22Rv1 (cell line): ENCODE measurements at regions not wholly inside any gene's neighbourhood (a gene's known extent, or its start where the extent isn't known, plus 50 kb on each side); places are given as distances from the start of the nearest gene placed in this dataset.

Source experiments
- H3K27ac ChIP-seq: fragments of 450-650 bp; 2 replicates; pipeline ENCODE4 v1.5.1; 2017
- CTCF ChIP-seq: fragments of 450-650 bp; IDR thresholded peaks from 2 replicates; pipeline ENCODE4 v1.5.1; 2017; ENCODE audit warnings: mild to moderate bottlenecking
- ZFX ChIP-seq: fragments of 450-650 bp; IDR thresholded peaks from 2 replicates; pipeline ENCODE4 v1.6.1; 2017; ENCODE audit warnings: antibody characterized with exemption, borderline replicate concordance

DNA sequence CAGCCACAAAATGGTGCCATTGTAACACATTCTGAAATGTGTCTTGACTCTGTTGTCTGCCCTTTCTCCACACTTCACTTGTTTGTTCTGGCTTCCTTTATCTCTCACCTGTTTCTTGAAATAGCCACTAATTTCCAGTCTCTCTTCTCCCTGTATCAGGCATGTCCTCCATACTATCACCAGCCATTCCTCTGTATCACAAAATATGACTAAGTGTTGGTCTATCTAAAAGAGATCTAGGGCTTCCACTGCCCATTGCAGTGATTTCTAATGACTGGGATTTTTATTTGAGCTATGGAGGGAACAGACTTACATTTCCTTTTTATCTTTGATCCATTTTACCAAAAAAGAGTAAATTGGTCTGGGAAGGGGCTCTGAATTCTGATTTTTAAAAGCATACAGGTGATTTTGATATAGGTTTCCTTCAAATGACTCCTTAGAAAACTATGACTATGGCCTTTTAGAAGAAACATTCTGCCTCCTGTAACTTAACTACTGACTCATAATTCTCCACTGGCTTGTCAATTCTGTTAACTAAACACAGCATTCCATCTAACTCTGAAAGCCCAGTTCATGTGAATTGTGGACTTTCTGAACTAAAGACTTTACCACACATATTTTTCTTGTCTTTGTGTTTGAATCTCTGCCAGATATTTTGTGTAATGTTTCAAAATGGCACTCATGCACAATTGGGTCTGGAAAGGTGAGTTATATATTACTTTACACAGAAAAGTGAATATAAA is 1121.4 kb downstream of the XPNPEP1 start:
- TF ChIP-seq CTCF (no peak), ZFX (no peak)
- no peak overlapping the region for H3K27ac ChIP-seq

GRCh38 chr10:108801220-108801619 is 1122.1 kb downstream of the XPNPEP1 start:
- no peak overlapping the region for H3K27ac ChIP-seq
- no peak for TF ChIP-seq CTCF
- no peak for TF ChIP-seq ZFX

DNA sequence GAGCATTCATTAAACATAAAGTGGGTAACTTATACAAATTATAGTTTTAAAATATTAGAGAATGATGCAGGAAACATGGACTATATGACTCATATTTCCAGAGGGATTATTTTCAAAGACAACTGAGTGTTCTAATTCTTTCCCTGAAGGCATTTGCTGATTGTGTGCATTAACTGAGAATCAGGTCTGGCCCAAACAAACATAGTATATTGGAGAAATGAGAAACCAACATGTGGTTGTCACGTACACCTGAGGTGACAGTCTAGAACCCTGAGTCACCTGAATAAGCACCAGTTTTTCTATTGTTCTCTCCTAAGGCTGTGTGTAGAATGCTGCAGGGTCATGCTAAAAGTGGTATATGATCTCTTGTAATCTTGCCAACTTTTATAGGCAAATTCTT is 1125.7 kb downstream of the XPNPEP1 start:
- TF ChIP-seq ZFX, result no peak
- TF ChIP-seq CTCF, result no peak
- no peak overlapping the region for H3K27ac ChIP-seq

DNA sequence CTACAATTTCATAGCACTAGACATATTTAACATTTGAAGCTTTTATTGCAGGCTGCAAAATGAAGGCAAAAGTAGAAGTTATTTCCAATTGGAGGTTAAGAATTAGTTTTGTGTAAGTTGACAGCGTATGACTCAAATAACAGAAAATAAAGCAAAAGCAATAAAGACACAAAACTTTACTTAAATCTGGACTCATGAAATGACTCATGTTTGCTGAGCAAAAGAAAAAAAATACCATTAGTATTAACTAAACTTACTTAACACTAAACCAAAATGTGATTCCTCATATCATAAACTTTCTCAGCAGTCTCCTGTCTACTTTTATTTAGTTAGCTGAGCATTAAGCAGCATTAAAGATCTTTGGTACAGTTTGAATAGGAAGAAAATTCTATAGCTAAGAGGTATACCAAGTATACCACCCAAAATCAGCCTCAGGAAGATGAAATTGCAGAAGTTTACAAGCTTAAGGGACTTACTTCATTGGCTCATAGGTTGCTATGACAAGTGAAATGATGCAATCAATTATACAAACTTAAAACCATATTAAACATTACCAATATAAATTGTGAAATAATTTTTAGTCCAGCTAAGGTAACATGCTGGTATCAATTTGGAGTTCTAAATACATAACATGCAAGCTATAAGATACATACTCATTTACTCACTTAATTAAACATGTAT is 1131.4 kb downstream of the XPNPEP1 start:
- H3K27ac ChIP-seq, result no peak overlapping the region
- TF ChIP-seq CTCF (no peak), ZFX (no peak)

GRCh38 chr10:108791030-108791429 is 1132.3 kb downstream of the XPNPEP1 start:
- TF ChIP-seq ZFX (no peak), CTCF (no peak)
- no peak overlapping the region for H3K27ac ChIP-seq

- H3K27ac ChIP-seq, result no peak overlapping the region
- TF ChIP-seq ZFX (no peak), CTCF (no peak)
Observed at GRCh38 chr10:108789919-108790318, 1133.4 kb downstream of the XPNPEP1 start.

DNA sequence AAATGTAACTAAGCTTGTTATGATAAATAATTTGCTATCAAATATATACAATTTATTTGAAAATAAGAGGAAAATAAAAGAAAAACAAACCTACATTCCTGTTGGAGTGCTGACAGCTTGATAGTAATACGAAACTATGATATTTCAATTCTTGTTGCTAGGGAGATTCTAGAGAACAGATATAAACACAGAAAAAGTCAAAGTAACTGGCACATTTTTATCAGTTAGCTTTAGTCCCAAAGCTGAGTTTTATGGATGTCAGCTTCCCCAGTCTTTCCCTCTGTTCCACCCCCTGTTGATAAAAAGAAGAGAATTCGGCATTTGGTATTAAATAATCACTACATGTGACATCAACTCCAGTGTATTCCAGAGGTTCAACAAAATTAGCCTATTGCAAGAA is 1134.0 kb downstream of the XPNPEP1 start:
- H3K27ac ChIP-seq, result no peak overlapping the region
- TF ChIP-seq CTCF (no peak), ZFX (no peak)
